ENCODE measurements at regions not wholly inside any gene's neighbourhood (a gene's known extent, or its start where the extent isn't known, plus 50 kb on each side); places are given as distances from the start of the nearest gene placed in this dataset.
"Not testable (repeated sequence)": the region's sequence is repeated elsewhere in the genome, so short reads cannot be mapped to it uniquely, and the experiment has no call there.

- no peak for DNase-seq
Measured at GRCh38 chr6:139452148-139452876, 77.9 kb upstream of the CITED2 start.

GRCh38 chr6:139449611-139450000, 75.2 kb upstream of the CITED2 start:
- DNase-seq = no peak

GRCh38 chr6:139448998-139449610, 74.7 kb upstream of the CITED2 start:
- DNase-seq = no peak

- DNase-seq = no peak
Measured at GRCh38 chr6:139448051-139448649, 73.7 kb upstream of the CITED2 start.

- no peak for DNase-seq
Measured at GRCh38 chr6:139447656-139447975, 73.2 kb upstream of the CITED2 start.

- DNase-seq = no peak
Measured at GRCh38 chr6:139446768-139447655, 72.6 kb upstream of the CITED2 start.

- DNase-seq = no peak
Measured at GRCh38 chr6:139446138-139446715, 71.8 kb upstream of the CITED2 start.

GRCh38 chr6:139444273-139444787, 69.9 kb upstream of the CITED2 start:
- DNase-seq = not testable (repeated sequence)

GRCh38 chr6:139443231-139444112, 69.0 kb upstream of the CITED2 start:
- DNase-seq = no peak

- DNase-seq = no peak
Measured at GRCh38 chr6:139442188-139442671, 67.8 kb upstream of the CITED2 start.

GRCh38 chr6:139439349-139439748, 64.9 kb upstream of the CITED2 start:
- DNase-seq = no peak

GRCh38 chr6:139438775-139439174, 64.3 kb upstream of the CITED2 start:
- DNase-seq = no peak

GRCh38 chr6:139436957-139437348, 62.5 kb upstream of the CITED2 start:
- no peak for DNase-seq

- DNase-seq = no peak
Measured at GRCh38 chr6:139436200-139436956, 61.9 kb upstream of the CITED2 start.

- no peak for DNase-seq
Measured at GRCh38 chr6:139433631-139434419, 59.4 kb upstream of the CITED2 start.

- DNase-seq = no peak
Measured at GRCh38 chr6:139431602-139431956, 57.1 kb upstream of the CITED2 start.

GRCh38 chr6:139430899-139431601, 56.6 kb upstream of the CITED2 start:
- DNase-seq = no peak

- no peak for DNase-seq
Measured at GRCh38 chr6:139429580-139430145, 55.2 kb upstream of the CITED2 start.

- DNase-seq = no peak
Measured at GRCh38 chr6:139427199-139427598, 52.8 kb upstream of the CITED2 start.

All from NCI-H446 treated with DMSO at 0.1 percent for 48 hours (cell line).